Osteocyte (in vitro differentiated cells): ENCODE measurements at regions not wholly inside any gene's neighbourhood (a gene's known extent, or its start where the extent isn't known, plus 50 kb on each side); places are given as distances from the start of the nearest gene placed in this dataset.

ENCODE experiments used
- DNase-seq: peaks from one replicate; pipeline ENCODE4 v3.0.0; 2021; ENCODE audit warnings: mixed read lengths; ENCODE audit not compliant: unreplicated experiment; ENCODE audit errors: extremely low spot score
- H3K27ac Mint-ChIP-seq: one replicate; pipeline ENCODE4 v1.8.0; 2021; ENCODE audit warnings: mild to moderate bottlenecking, mixed read lengths; ENCODE audit not compliant: unreplicated experiment
- H3K27me3 Mint-ChIP-seq: one replicate; pipeline ENCODE4 v1.8.0; 2021; ENCODE audit warnings: mixed read lengths; ENCODE audit not compliant: unreplicated experiment
- H3K36me3 Mint-ChIP-seq: one replicate; pipeline ENCODE4 v1.8.0; 2021; ENCODE audit warnings: mixed read lengths; ENCODE audit not compliant: unreplicated experiment
- H3K4me1 Mint-ChIP-seq: one replicate; pipeline ENCODE4 v1.8.0; 2021; ENCODE audit warnings: mixed read lengths; ENCODE audit not compliant: unreplicated experiment
- H3K4me3 Mint-ChIP-seq: one replicate; pipeline ENCODE4 v1.8.0; 2021; ENCODE audit warnings: mild to moderate bottlenecking, moderate library complexity, mixed read lengths; ENCODE audit not compliant: unreplicated experiment
- H3K9me3 Mint-ChIP-seq: one replicate; pipeline ENCODE4 v1.8.0; 2021; ENCODE audit warnings: mixed read lengths; ENCODE audit not compliant: unreplicated experiment
- TF ChIP-seq, protein P1 (sequence below): fragments of 200-600 bp; sonication (generic); IDR thresholded peaks from 2 replicates; pipeline ENCODE4 v1.5.0; 2021; ENCODE audit warnings: antibody characterized with exemption, mild to moderate bottlenecking, moderate library complexity

DNA sequence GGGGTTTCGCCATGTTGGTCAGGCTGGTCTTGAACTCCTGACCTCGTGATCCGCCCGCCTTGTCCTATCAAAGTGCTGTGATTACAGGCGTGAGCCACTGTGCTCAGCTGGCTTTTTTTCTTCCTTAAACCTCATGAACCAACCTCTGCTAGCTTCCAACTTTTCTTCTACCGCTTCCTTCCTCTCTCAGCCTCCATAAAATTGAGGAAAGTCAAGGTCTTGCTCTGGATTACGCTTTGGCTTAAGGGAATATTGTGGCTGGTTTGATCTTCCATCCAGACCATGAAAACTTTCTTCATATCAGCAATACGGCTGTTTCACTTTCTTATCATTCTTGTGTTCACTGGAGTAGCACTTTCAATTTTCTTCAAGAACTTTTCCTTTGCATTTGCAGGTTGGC lies 57.5 kb upstream of the SDK2 start:
- TF ChIP-seq, protein P1, sequence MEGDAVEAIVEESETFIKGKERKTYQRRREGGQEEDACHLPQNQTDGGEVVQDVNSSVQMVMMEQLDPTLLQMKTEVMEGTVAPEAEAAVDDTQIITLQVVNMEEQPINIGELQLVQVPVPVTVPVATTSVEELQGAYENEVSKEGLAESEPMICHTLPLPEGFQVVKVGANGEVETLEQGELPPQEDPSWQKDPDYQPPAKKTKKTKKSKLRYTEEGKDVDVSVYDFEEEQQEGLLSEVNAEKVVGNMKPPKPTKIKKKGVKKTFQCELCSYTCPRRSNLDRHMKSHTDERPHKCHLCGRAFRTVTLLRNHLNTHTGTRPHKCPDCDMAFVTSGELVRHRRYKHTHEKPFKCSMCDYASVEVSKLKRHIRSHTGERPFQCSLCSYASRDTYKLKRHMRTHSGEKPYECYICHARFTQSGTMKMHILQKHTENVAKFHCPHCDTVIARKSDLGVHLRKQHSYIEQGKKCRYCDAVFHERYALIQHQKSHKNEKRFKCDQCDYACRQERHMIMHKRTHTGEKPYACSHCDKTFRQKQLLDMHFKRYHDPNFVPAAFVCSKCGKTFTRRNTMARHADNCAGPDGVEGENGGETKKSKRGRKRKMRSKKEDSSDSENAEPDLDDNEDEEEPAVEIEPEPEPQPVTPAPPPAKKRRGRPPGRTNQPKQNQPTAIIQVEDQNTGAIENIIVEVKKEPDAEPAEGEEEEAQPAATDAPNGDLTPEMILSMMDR = no peak
- Mint-ChIP-seq H3K4me1 (peaks cover 6% of the 10 kb centered on the region), H3K27me3 (peaks cover 23% of the 10 kb centered on the region), H3K27ac (no peak overlapping the region), H3K9me3 (no peaks in the 10 kb centered on the region), H3K36me3 (no peaks in the 10 kb centered on the region), H3K4me3 (no peak overlapping the region)
- no peak for DNase-seq

DNA sequence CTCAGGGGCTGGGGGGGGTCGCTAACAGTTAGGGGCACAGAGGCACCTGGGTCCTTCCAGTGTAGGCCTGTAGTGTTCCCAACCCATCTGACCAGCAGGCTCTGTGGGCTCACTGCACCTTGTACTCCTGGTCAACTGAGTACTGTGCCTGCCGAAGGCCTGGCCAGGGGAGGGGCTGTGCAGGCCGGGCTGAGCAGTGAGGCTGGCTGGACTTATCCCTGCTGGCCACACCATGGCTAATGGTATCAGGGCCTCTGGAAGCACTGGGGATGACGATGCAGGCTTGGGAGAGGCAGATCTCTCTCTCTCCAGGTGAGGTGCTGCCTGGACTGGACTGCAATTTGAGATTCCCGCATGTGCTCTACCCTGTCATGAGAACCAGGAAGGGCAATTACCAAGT lies 58.9 kb upstream of the SDK2 start:
- Mint-ChIP-seq H3K36me3 (no peaks in the 10 kb centered on the region), H3K4me1 (peaks cover 6% of the 10 kb centered on the region), H3K4me3 (no peak overlapping the region), H3K9me3 (peaks cover 4% of the 10 kb centered on the region), H3K27ac (no peak overlapping the region), H3K27me3 (peaks cover 15% of the 10 kb centered on the region)
- DNase-seq = no peak
- TF ChIP-seq, protein P1 = no peak

DNA sequence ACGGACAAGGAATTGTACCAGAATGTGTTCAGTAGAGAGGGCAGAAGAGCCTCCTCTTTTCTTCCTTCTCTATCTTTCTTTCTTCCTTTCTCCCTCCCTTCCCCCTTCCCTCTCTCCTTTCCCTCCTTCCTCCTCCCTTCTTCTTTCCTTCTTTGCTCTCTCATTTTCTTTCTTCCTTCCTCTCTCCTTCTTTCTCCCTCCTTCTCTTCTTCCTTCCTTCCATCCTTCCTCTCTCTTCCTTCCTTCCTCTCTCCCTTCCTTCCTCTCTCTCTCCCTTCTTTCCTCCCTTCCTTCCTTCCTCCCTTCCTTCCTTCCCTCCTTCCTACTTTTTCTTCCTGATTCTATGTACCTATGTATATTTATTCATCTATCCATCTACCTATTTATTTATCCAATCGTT lies 59.7 kb upstream of the SDK2 start:
- TF ChIP-seq, protein P1 = no peak
- Mint-ChIP-seq H3K4me3 (no peak overlapping the region), H3K4me1 (peaks cover 6% of the 10 kb centered on the region), H3K36me3 (no peaks in the 10 kb centered on the region), H3K27me3 (peaks cover 17% of the 10 kb centered on the region), H3K27ac (no peak overlapping the region), H3K9me3 (peaks cover 4% of the 10 kb centered on the region)
- no peak for DNase-seq

DNA sequence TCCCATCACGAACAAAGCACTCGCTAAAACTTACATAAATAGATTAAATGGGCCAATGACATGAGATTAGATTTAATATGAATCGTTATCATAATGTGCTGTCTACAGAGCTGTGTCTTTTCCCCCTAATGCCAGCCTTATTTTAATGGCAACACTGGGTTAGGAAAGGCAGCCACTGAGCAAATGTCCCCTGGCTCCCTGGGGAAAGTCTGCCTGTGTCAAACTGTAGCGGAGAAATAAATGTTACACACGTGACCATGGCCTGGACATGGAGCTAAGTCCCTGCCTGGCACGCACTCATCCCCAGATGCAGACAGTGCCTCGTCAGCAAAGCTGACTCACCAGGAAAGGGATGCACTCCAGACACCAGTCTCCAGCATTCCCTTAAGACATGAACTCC lies 61.3 kb upstream of the SDK2 start:
- Mint-ChIP-seq H3K4me1 (peaks cover 6% of the 10 kb centered on the region), H3K27me3 (peaks cover 17% of the 10 kb centered on the region)

DNA sequence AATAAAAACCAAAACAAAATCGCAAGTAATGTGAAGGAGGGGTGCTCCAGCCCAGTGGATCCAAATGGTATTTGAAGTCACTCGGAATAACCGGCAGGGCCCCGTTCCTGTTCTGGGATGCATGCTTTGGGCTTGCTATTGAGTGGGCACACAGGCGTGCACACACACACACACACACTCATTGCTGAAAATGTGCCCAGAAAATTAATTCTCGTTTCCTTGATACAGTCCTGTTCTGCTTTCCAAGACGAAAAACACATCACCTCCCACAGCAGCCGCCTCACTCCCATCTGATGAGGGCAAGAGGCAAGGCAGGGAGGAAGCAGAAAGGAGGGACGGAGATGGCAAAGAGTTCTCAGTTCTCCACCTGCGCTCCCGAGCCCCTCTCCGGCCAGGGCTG lies 62.2 kb upstream of the SDK2 start:
- DNase-seq = no peak
- TF ChIP-seq, protein P1 = no peak
- Mint-ChIP-seq H3K27ac (no peak overlapping the region), H3K36me3 (no peaks in the 10 kb centered on the region), H3K4me3 (no peak overlapping the region), H3K4me1 (peaks cover 6% of the 10 kb centered on the region), H3K27me3 (peaks cover 15% of the 10 kb centered on the region), H3K9me3 (peaks cover 4% of the 10 kb centered on the region)

More for the DNA sequence above, 61.3 kb upstream of the SDK2 start:
- no peak overlapping the region for H3K4me3 Mint-ChIP-seq
- peaks cover 4% of the 10 kb centered on the region for H3K9me3 Mint-ChIP-seq
- no peak for DNase-seq
- no peak overlapping the region for H3K27ac Mint-ChIP-seq
- TF ChIP-seq, protein P1 = no peak
- no peaks in the 10 kb centered on the region for H3K36me3 Mint-ChIP-seq
